ENCODE measurements at regions not wholly inside any gene's neighbourhood (a gene's known extent, or its start where the extent isn't known, plus 50 kb on each side); places are given as distances from the start of the nearest gene placed in this dataset.

- no peaks in the 10 kb centered on the region for H3K4me1 ChIP-seq
- WGBS, 2 donors, result 88% methylated on average over 2 of the region's 2 CpGs
- H3K9me3 ChIP-seq, result no peaks in the 10 kb centered on the region
- no peak for ATAC-seq
- DNase-seq, result no peak
- intact Hi-C loops (cut with DNase I), result no loop called here
- H3K36me3 ChIP-seq (replicated peaks in 1 of 2; ENCODE audit: insufficient read depth in 1 of 2, low read depth in 2 of 2), result no peaks in the 10 kb centered on the region
- no peaks in the 10 kb centered on the region for H3K27me3 ChIP-seq
- no peak overlapping the region for H3K4me3 ChIP-seq
- TF ChIP-seq POLR2A (IDR thresholded peaks at IDR 0.05) (no peak), CTCF (IDR thresholded peaks at IDR 0.05) (no peak)
- H3K27ac ChIP-seq, result no peak overlapping the region
Observed at GRCh38 chr2:186427970-186428369, 58.1 kb upstream of the ZC3H15 start.

DNA sequence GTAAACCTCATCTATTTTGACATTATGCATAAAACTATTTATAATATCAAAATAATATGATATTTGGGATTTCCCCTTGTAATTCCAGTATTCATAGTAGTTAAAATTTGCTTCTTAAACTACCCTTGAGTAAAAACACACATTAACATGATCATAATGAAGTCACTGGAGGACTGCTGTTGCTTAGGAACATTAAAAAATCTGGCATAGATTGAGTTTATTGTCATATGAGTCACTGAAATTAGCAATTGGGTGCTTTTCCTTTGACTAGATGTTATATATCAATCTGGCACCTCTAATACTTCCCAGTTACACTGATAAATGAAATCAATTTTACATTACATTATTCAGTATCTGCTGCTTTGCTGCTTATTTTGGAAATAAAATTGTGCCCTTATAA, 57.0 kb upstream of the ZC3H15 start:
- no peaks in the 10 kb centered on the region for H3K36me3 ChIP-seq (replicated peaks in 1 of 2; ENCODE audit: insufficient read depth in 1 of 2, low read depth in 2 of 2)
- H3K27ac ChIP-seq, result no peak overlapping the region
- H3K4me3 ChIP-seq, result no peak overlapping the region
- intact Hi-C loops (cut with DNase I), result no loop called here
- no peaks in the 10 kb centered on the region for H3K27me3 ChIP-seq
- TF ChIP-seq CTCF (IDR thresholded peaks at IDR 0.05) (no peak), POLR2A (IDR thresholded peaks at IDR 0.05) (no peak)
- DNase-seq (no peak), ATAC-seq (no peak)
- H3K9me3 ChIP-seq, result no peaks in the 10 kb centered on the region
- no peaks in the 10 kb centered on the region for H3K4me1 ChIP-seq

- Histone ChIP-seq H3K27me3 (no peaks in the 10 kb centered on the region), H3K4me1 (no peaks in the 10 kb centered on the region), H3K9me3 (no peaks in the 10 kb centered on the region), H3K36me3 (replicated peaks in 1 of 2; ENCODE audit: insufficient read depth in 1 of 2, low read depth in 2 of 2) (no peaks in the 10 kb centered on the region), H3K4me3 (no peak overlapping the region), H3K27ac (no peak overlapping the region)
- TF ChIP-seq POLR2A (IDR thresholded peaks at IDR 0.05) (no peak), CTCF (IDR thresholded peaks at IDR 0.05) (no peak)
- 59 to 100% methylated on average over 2 to 6 of the region's 6 CpGs for WGBS, 2 donors
- intact Hi-C loops (cut with DNase I), result no loop called here
- DNase-seq, result no peak
- no peak for ATAC-seq
Observed at GRCh38 chr2:186431306-186431705, 54.8 kb upstream of the ZC3H15 start.

DNA sequence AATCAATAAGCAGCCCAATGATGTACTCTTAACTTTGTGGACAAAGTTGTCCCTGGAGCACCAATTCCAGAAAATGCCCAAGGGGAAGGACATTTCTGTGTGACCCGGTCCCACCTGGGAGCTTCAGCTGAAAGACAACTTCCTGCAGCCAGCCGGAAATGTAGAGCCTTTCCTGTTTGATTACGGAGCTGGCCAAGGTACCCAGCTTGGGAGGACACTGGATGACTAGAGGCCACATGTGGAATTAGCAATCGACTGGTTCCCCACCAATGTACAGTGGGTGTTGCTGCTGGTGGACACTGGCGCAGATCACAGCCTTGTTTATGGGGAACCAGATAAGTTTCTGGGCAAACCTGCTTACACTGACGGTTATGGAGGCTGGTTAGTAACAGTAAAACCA, 53.0 kb upstream of the ZC3H15 start:
- ATAC-seq (no peak), DNase-seq (no peak)
- Histone ChIP-seq H3K4me3 (no peak overlapping the region), H3K4me1 (no peaks in the 10 kb centered on the region), H3K27me3 (no peaks in the 10 kb centered on the region), H3K36me3 (replicated peaks in 1 of 2; ENCODE audit: insufficient read depth in 1 of 2, low read depth in 2 of 2) (no peaks in the 10 kb centered on the region), H3K27ac (no peak overlapping the region), H3K9me3 (no peaks in the 10 kb centered on the region)
- intact Hi-C loops (cut with DNase I), result no loop called here
- TF ChIP-seq POLR2A (IDR thresholded peaks at IDR 0.05), result no peak
- no peak for TF ChIP-seq CTCF (IDR thresholded peaks at IDR 0.05)
- 90 to 96% methylated on average over 5 to 6 of the region's 6 CpGs for WGBS, 2 donors

GRCh38 chr2:186433777-186434432, 52.2 kb upstream of the ZC3H15 start:
- Histone ChIP-seq H3K27me3 (no peaks in the 10 kb centered on the region), H3K36me3 (replicated peaks in 1 of 2; ENCODE audit: insufficient read depth in 1 of 2, low read depth in 2 of 2) (no peaks in the 10 kb centered on the region), H3K4me1 (no peaks in the 10 kb centered on the region), H3K27ac (no peak overlapping the region), H3K4me3 (no peak overlapping the region), H3K9me3 (no peaks in the 10 kb centered on the region)
- 81 to 84% methylated on average over 7 of the region's 7 CpGs for WGBS, 2 donors
- no peak for DNase-seq
- ATAC-seq, result no peak
- no peak for TF ChIP-seq CTCF (IDR thresholded peaks at IDR 0.05)
- intact Hi-C loops (cut with DNase I), result no loop called here

Measured in body of pancreas (tissue), 4 donors.